KMS-11 (cell line): ENCODE measurements at regions not wholly inside any gene's neighbourhood (a gene's known extent, or its start where the extent isn't known, plus 50 kb on each side); places are given as distances from the start of the nearest gene placed in this dataset.

Source experiments
- H2AFZ ChIP-seq: fragments of 200-600 bp; sonication (generic); 2 replicates; pipeline ENCODE4 v1.6.1; 2016; ENCODE audit warnings: antibody characterized with exemption, mixed run types, low read depth
- H3K27ac ChIP-seq: fragments of 200-600 bp; sonication (generic); 2 replicates; pipeline ENCODE4 v1.6.1; 2016; ENCODE audit warnings: mild to moderate bottlenecking, mixed run types
- H3K27me3 ChIP-seq: fragments of 200-600 bp; sonication (generic); 2 replicates; pipeline ENCODE4 v1.6.1; 2017; ENCODE audit warnings: mild to moderate bottlenecking, low read depth, mixed run types, moderate library complexity; ENCODE audit not compliant: insufficient read depth
- H3K36me3 ChIP-seq: fragments of 200-600 bp; sonication (generic); 2 replicates; pipeline ENCODE4 v1.6.1; 2017; ENCODE audit warnings: mild to moderate bottlenecking, mixed run types; ENCODE audit not compliant: insufficient read depth
- H3K4me1 ChIP-seq: fragments of 200-600 bp; sonication (generic); 2 replicates; pipeline ENCODE4 v1.6.1; 2016; ENCODE audit warnings: mild to moderate bottlenecking, low read depth, mixed run types; ENCODE audit not compliant: poor library complexity, severe bottlenecking
- H3K4me2 ChIP-seq: fragments of 200-600 bp; sonication (generic); 2 replicates; pipeline ENCODE4 v1.7.0; 2016; ENCODE audit warnings: mild to moderate bottlenecking, mixed run types
- H3K4me3 ChIP-seq: fragments of 200-600 bp; sonication (generic); IDR thresholded peaks from 2 replicates; pipeline ENCODE4 v1.6.1; 2017; ENCODE audit warnings: low read depth, low read length, mixed read lengths; ENCODE audit not compliant: insufficient read depth
- H3K79me2 ChIP-seq: fragments of 200-600 bp; sonication (generic); 2 replicates; pipeline ENCODE4 v1.6.1; 2016; ENCODE audit warnings: low read depth, mixed run types; ENCODE audit not compliant: insufficient read depth
- H3K9ac ChIP-seq: fragments of 200-600 bp; sonication (generic); 2 replicates; pipeline ENCODE4 v1.6.1; 2016; ENCODE audit warnings: mild to moderate bottlenecking, mixed run types
- H4K20me1 ChIP-seq: fragments of 200-600 bp; sonication (generic); 2 replicates; pipeline ENCODE4 v1.6.1; 2016; ENCODE audit warnings: mild to moderate bottlenecking, mixed run types; ENCODE audit not compliant: insufficient read depth
- CTCF ChIP-seq: fragments of 200-600 bp; sonication (generic); conservative IDR thresholded peaks from 2 replicates; pipeline ENCODE4 v1.6.1; 2017; ENCODE audit warnings: low read depth, mild to moderate bottlenecking, antibody characterized with exemption, low read length, moderate library complexity, mixed read lengths

- no peaks in the 10 kb centered on the region for H3K27me3 ChIP-seq
- H3K79me2 ChIP-seq = no peaks in the 10 kb centered on the region
- no peak for TF ChIP-seq CTCF
- no peaks in the 10 kb centered on the region for H4K20me1 ChIP-seq
- no peaks in the 10 kb centered on the region for H3K36me3 ChIP-seq
- H3K4me1 ChIP-seq = no peaks in the 10 kb centered on the region
- H3K4me2 ChIP-seq = no peak overlapping the region
- H2AFZ ChIP-seq = no peak overlapping the region
- H3K4me3 ChIP-seq = no peak overlapping the region
- no peak overlapping the region for H3K9ac ChIP-seq
- no peak overlapping the region for H3K27ac ChIP-seq
These were observed 167.6 kb downstream of the ZNF365 start for GRCh38 chr10:62541811-62542210.

- no peaks in the 10 kb centered on the region for H4K20me1 ChIP-seq
- no peaks in the 10 kb centered on the region for H3K79me2 ChIP-seq
- H3K27me3 ChIP-seq = no peaks in the 10 kb centered on the region
- TF ChIP-seq CTCF = no peak
- no peak overlapping the region for H3K4me2 ChIP-seq
- no peak overlapping the region for H3K27ac ChIP-seq
- no peak overlapping the region for H2AFZ ChIP-seq
- no peaks in the 10 kb centered on the region for H3K4me1 ChIP-seq
- no peak overlapping the region for H3K9ac ChIP-seq
- no peak overlapping the region for H3K4me3 ChIP-seq
- H3K36me3 ChIP-seq = no peaks in the 10 kb centered on the region
These were observed 169.6 kb downstream of the ZNF365 start for GRCh38 chr10:62543571-62544355.

GRCh38 chr10:62545160-62546066 lies 171.2 kb downstream of the ZNF365 start:
- H3K27ac ChIP-seq = no peak overlapping the region
- no peaks in the 10 kb centered on the region for H3K36me3 ChIP-seq
- H2AFZ ChIP-seq = no peak overlapping the region
- H3K4me1 ChIP-seq = no peaks in the 10 kb centered on the region
- no peaks in the 10 kb centered on the region for H3K79me2 ChIP-seq
- no peak for TF ChIP-seq CTCF
- no peak overlapping the region for H3K4me2 ChIP-seq
- no peak overlapping the region for H3K9ac ChIP-seq
- no peaks in the 10 kb centered on the region for H4K20me1 ChIP-seq
- H3K27me3 ChIP-seq = no peaks in the 10 kb centered on the region
- no peak overlapping the region for H3K4me3 ChIP-seq

- no peak overlapping the region for H3K27ac ChIP-seq
- H2AFZ ChIP-seq = no peak overlapping the region
- no peaks in the 10 kb centered on the region for H4K20me1 ChIP-seq
- H3K27me3 ChIP-seq = no peaks in the 10 kb centered on the region
- H3K4me3 ChIP-seq = no peak overlapping the region
- H3K4me2 ChIP-seq = no peak overlapping the region
- no peak for TF ChIP-seq CTCF
- no peaks in the 10 kb centered on the region for H3K4me1 ChIP-seq
- H3K36me3 ChIP-seq = no peaks in the 10 kb centered on the region
- no peaks in the 10 kb centered on the region for H3K79me2 ChIP-seq
- no peak overlapping the region for H3K9ac ChIP-seq
These were observed 174.5 kb downstream of the ZNF365 start for GRCh38 chr10:62548686-62549085.
